NCI-H1436 (cell line): ENCODE measurements at regions not wholly inside any gene's neighbourhood (a gene's known extent, or its start where the extent isn't known, plus 50 kb on each side); places are given as distances from the start of the nearest gene placed in this dataset.
A peak's percentile ranks its signal among the peaks of the same experiment; 100 is the strongest.
"Not testable (repeated sequence)": the region's sequence is repeated elsewhere in the genome, so short reads cannot be mapped to it uniquely, and the experiment has no call there.

Experiments used
- DNase-seq: peaks from one replicate; lab custom pipeline; 2025; lab: John Stamatoyannopoulos, UW

GRCh38 chr13:48583859-48584311, 51.0 kb upstream of the RCBTB2 start:
- DNase-seq, result no peak

GRCh38 chr13:48585456-48585840, 52.6 kb upstream of the RCBTB2 start:
- no peak for DNase-seq

- DNase-seq, result no peak
These were observed 53.8 kb upstream of the RCBTB2 start for GRCh38 chr13:48586591-48587103.

- DNase-seq, result no peak
These were observed 55.2 kb upstream of the RCBTB2 start for GRCh38 chr13:48588120-48588519.

GRCh38 chr13:48590141-48590901, 57.4 kb upstream of the RCBTB2 start:
- no peak for DNase-seq

GRCh38 chr13:48591124-48591872, 58.4 kb upstream of the RCBTB2 start:
- DNase-seq, result not testable (repeated sequence)

- no peak for DNase-seq
These were observed 59.2 kb upstream of the RCBTB2 start for GRCh38 chr13:48591889-48592687.

GRCh38 chr13:48592688-48593049, 59.8 kb upstream of the RCBTB2 start:
- no peak for DNase-seq

GRCh38 chr13:48593536-48593935, 60.2 kb upstream of the CYSLTR2 start:
- DNase-seq, result no peak

GRCh38 chr13:48594096-48594815, 59.5 kb upstream of the CYSLTR2 start:
- no peak for DNase-seq

GRCh38 chr13:48595431-48596429, 58.0 kb upstream of the CYSLTR2 start:
- DNase-seq, result peak; percentile 47

- DNase-seq, result no peak
These were observed 53.1 kb upstream of the CYSLTR2 start for GRCh38 chr13:48600374-48601364.

GRCh38 chr13:48602296-48603016, 51.3 kb upstream of the CYSLTR2 start:
- no peak for DNase-seq

- DNase-seq, result no peak
These were observed 50.4 kb upstream of the CYSLTR2 start for GRCh38 chr13:48603375-48603774.
